GM23338 (cell line): ENCODE measurements at regions not wholly inside any gene's neighbourhood (a gene's known extent, or its start where the extent isn't known, plus 50 kb on each side); places are given as distances from the start of the nearest gene placed in this dataset.
A peak's percentile ranks its signal among the peaks of the same experiment; 100 is the strongest.
"Not testable (repeated sequence)": the region's sequence is repeated elsewhere in the genome, so short reads cannot be mapped to it uniquely, and the experiment has no call there.

Experiments
- ATAC-seq: fragments of 200-7000 bp; cut with Tn5 transposase; 3 replicates; pipeline ENCODE4 v1.9.1; 2020
- DNase-seq: peaks from one replicate; pipeline ENCODE4 v3.0.0-alpha.2; 2015; ENCODE audit warnings: low spot score
- H2AFZ ChIP-seq: fragments of 200-600 bp; sonication (generic); 2 replicates; pipeline ENCODE4 v1.8.0; 2016; ENCODE audit warnings: antibody characterized with exemption, mild to moderate bottlenecking, moderate library complexity
- H3F3A ChIP-seq: fragments of 200-600 bp; sonication (generic); replicated peaks from 2 replicates; pipeline ENCODE4 v1.8.0; 2017; ENCODE audit warnings: antibody characterized with exemption, mixed run types, low read depth
- H3K27ac ChIP-seq: fragments of 200-600 bp; sonication (generic); 2 replicates; pipeline ENCODE4 v1.6.1; 2016; ENCODE audit warnings: low read depth
- H3K27me3 ChIP-seq: fragments of 200-600 bp; sonication (generic); 2 replicates; pipeline ENCODE4 v1.8.0; 2016; ENCODE audit warnings: mild to moderate bottlenecking, mixed run types, moderate library complexity; ENCODE audit not compliant: insufficient read depth
- H3K36me3 ChIP-seq: fragments of 200-600 bp; sonication (generic); 2 replicates; pipeline ENCODE4 v1.8.0; 2016; ENCODE audit warnings: mild to moderate bottlenecking; ENCODE audit not compliant: insufficient read depth
- H3K4me1 ChIP-seq: fragments of 200-600 bp; sonication (generic); 2 replicates; pipeline ENCODE4 v1.8.0; 2016; ENCODE audit warnings: mild to moderate bottlenecking, moderate library complexity; ENCODE audit not compliant: insufficient read depth
- H3K4me2 ChIP-seq: fragments of 200-600 bp; sonication (generic); 2 replicates; pipeline ENCODE4 v1.7.1; 2017; ENCODE audit warnings: mixed run types
- H3K4me3 ChIP-seq: fragments of 200-600 bp; sonication (generic); 2 replicates; pipeline ENCODE4 v1.6.1; 2016; ENCODE audit warnings: mixed run types
- H3K79me2 ChIP-seq: fragments of 200-600 bp; sonication (generic); replicated peaks from 2 replicates; pipeline ENCODE4 v1.8.0; 2017; ENCODE audit warnings: mild to moderate bottlenecking; ENCODE audit not compliant: insufficient read depth
- H3K9me2 ChIP-seq: fragments of 200-600 bp; sonication (generic); 2 replicates; pipeline ENCODE4 v1.8.0; 2017; ENCODE audit not compliant: insufficient read depth
- H4K20me1 ChIP-seq: fragments of 200-600 bp; sonication (generic); replicated peaks from 2 replicates; pipeline ENCODE4 v1.8.0; 2017; ENCODE audit warnings: mild to moderate bottlenecking; ENCODE audit not compliant: insufficient read depth
- H3K27ac Mint-ChIP-seq: 2 replicates; pipeline ENCODE4 v1.8.0; 2020; ENCODE audit warnings: inconsistent platforms, mild to moderate bottlenecking, moderate library complexity, mixed read lengths
- H3K27me3 Mint-ChIP-seq: 3 replicates; pipeline ENCODE4 v1.8.0; 2022; ENCODE audit warnings: low read depth, mild to moderate bottlenecking, moderate library complexity, mixed read lengths, inconsistent platforms; ENCODE audit not compliant: insufficient read depth, poor library complexity
- H3K36me3 Mint-ChIP-seq: 3 replicates; pipeline ENCODE4 v1.8.0; 2021; ENCODE audit warnings: low read depth, mild to moderate bottlenecking, inconsistent platforms, moderate library complexity, mixed read lengths
- H3K4me1 Mint-ChIP-seq: 3 replicates; pipeline ENCODE4 v1.8.0; 2020; ENCODE audit warnings: mild to moderate bottlenecking, inconsistent platforms, mixed read lengths
- H3K4me3 Mint-ChIP-seq: 3 replicates; pipeline ENCODE4 v1.8.0; 2021; ENCODE audit warnings: moderate library complexity, mild to moderate bottlenecking, inconsistent platforms, mixed read lengths
- H3K9me3 Mint-ChIP-seq: 3 replicates; pipeline ENCODE4 v1.8.0; 2020; ENCODE audit warnings: moderate library complexity, mild to moderate bottlenecking, inconsistent platforms, mixed read lengths
- CREB1 ChIP-seq: fragments of 250-450 bp; sonication (Bioruptor Pico); IDR thresholded peaks from 2 replicates; pipeline ENCODE4 v1.5.0; 2020; ENCODE audit warnings: low read depth, mild to moderate bottlenecking, moderate library complexity
- NANOG ChIP-seq: IDR thresholded peaks from 2 replicates; pipeline ENCODE4 v1.6.1; 2016; ENCODE audit warnings: antibody characterized with exemption, borderline replicate concordance
- POLR2AphosphoS5 ChIP-seq: IDR thresholded peaks from 2 replicates; pipeline ENCODE4 v1.6.1; 2016; ENCODE audit warnings: antibody characterized with exemption, low read depth
- TF ChIP-seq, protein P1 (sequence below): fragments of 250-450 bp; sonication (Bioruptor Pico); IDR thresholded peaks from 2 replicates; pipeline ENCODE4 v1.5.0; 2020; ENCODE audit warnings: mild to moderate bottlenecking, moderate library complexity
- TF ChIP-seq, protein P2 (sequence below): IDR thresholded peaks from 2 replicates; pipeline ENCODE4 v1.6.1; 2016; ENCODE audit warnings: antibody characterized with exemption
- TF ChIP-seq, protein P3 (sequence below), 2 experiments: fragments of 200-600 bp in 1 of 2; sonication (generic) in 1 of 2; conservative IDR thresholded peaks; 2 replicates each; pipeline versions ENCODE4 v1.5.1 to v1.6.1; 2016 to 2017; ENCODE audit warnings: antibody characterized with exemption in 2 of 2, low read depth in 2 of 2, mild to moderate bottlenecking in 2 of 2, moderate library complexity in 1 of 2

DNA sequence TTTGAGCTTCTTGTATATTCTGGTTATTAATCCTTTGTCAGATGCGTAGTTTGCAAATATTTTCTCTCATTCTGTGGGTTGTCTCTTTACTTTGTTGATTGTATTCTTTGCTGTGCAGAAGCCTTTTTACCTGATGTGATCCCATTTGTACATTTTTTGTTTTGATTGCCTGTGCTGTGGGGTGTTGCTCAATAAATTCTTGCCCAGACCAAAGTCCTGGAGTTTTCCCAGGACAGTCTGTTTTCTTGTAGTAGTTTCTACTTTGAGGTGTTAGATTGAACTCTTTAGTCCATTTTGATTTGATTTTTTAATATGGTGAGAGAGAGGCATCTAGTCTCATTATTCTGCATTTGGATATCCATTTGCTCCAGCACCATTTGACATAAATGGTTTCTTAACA is 588.7 kb upstream of the MBL2 start:
- no peak overlapping the region for H3K4me3 Mint-ChIP-seq
- H3K27ac Mint-ChIP-seq: peak overlapping the region; percentile 40; the same call in 1 of the 2 replicates
- H3K4me2 ChIP-seq: no peak overlapping the region

DNA sequence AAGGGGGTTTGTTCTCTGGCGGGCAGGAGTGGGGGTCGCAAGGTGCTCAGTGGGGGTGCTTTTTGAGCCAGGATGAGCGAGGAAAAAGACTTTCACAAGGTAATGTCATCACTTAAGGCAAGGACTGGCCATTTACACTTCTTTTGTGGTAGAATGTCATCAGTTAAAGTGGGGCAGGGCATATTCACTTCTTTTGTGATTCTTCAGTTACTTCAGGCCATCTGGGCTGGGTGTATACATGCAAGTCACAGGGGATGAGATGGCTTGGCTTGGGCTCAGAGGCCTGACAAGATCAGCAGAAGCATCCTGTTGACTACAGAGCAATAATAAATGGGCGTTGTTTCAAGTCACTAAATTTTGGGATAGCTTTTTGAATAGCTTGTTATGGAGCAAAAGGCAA is 586.4 kb upstream of the MBL2 start:
- TF ChIP-seq POLR2AphosphoS5 (peak; percentile 24; the same call in 1 of the 2 replicates), NANOG (peak; percentile 98)
- TF ChIP-seq, protein P1, sequence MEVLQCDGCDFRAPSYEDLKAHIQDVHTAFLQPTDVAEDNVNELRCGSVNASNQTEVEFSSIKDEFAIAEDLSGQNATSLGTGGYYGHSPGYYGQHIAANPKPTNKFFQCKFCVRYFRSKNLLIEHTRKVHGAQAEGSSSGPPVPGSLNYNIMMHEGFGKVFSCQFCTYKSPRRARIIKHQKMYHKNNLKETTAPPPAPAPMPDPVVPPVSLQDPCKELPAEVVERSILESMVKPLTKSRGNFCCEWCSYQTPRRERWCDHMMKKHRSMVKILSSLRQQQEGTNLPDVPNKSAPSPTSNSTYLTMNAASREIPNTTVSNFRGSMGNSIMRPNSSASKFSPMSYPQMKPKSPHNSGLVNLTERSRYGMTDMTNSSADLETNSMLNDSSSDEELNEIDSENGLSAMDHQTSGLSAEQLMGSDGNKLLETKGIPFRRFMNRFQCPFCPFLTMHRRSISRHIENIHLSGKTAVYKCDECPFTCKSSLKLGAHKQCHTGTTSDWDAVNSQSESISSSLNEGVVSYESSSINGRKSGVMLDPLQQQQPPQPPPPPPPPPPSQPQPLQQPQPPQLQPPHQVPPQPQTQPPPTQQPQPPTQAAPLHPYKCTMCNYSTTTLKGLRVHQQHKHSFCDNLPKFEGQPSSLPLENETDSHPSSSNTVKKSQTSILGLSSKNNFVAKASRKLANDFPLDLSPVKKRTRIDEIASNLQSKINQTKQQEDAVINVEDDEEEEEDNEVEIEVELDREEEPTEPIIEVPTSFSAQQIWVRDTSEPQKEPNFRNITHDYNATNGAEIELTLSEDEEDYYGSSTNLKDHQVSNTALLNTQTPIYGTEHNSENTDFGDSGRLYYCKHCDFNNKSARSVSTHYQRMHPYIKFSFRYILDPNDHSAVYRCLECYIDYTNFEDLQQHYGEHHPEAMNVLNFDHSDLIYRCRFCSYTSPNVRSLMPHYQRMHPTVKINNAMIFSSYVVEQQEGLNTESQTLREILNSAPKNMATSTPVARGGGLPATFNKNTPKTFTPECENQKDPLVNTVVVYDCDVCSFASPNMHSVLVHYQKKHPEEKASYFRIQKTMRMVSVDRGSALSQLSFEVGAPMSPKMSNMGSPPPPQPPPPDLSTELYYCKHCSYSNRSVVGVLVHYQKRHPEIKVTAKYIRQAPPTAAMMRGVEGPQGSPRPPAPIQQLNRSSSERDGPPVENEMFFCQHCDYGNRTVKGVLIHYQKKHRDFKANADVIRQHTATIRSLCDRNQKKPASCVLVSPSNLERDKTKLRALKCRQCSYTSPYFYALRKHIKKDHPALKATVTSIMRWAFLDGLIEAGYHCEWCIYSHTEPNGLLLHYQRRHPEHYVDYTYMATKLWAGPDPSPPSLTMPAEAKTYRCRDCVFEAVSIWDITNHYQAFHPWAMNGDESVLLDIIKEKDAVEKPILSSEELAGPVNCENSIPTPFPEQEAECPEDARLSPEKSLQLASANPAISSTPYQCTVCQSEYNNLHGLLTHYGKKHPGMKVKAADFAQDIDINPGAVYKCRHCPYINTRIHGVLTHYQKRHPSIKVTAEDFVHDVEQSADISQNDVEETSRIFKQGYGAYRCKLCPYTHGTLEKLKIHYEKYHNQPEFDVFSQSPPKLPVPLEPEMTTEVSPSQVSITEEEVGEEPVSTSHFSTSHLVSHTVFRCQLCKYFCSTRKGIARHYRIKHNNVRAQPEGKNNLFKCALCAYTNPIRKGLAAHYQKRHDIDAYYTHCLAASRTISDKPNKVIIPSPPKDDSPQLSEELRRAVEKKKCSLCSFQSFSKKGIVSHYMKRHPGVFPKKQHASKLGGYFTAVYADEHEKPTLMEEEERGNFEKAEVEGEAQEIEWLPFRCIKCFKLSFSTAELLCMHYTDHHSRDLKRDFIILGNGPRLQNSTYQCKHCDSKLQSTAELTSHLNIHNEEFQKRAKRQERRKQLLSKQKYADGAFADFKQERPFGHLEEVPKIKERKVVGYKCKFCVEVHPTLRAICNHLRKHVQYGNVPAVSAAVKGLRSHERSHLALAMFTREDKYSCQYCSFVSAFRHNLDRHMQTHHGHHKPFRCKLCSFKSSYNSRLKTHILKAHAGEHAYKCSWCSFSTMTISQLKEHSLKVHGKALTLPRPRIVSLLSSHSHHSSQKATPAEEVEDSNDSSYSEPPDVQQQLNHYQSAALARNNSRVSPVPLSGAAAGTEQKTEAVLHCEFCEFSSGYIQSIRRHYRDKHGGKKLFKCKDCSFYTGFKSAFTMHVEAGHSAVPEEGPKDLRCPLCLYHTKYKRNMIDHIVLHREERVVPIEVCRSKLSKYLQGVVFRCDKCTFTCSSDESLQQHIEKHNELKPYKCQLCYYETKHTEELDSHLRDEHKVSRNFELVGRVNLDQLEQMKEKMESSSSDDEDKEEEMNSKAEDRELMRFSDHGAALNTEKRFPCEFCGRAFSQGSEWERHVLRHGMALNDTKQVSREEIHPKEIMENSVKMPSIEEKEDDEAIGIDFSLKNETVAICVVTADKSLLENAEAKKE (CRISPR knock-in tag): peak; percentile 83
- TF ChIP-seq, protein P2, sequence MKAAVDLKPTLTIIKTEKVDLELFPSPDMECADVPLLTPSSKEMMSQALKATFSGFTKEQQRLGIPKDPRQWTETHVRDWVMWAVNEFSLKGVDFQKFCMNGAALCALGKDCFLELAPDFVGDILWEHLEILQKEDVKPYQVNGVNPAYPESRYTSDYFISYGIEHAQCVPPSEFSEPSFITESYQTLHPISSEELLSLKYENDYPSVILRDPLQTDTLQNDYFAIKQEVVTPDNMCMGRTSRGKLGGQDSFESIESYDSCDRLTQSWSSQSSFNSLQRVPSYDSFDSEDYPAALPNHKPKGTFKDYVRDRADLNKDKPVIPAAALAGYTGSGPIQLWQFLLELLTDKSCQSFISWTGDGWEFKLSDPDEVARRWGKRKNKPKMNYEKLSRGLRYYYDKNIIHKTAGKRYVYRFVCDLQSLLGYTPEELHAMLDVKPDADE: 0 out of 2 replicates have a peak, but pooled peaks have one; percentile 46
- H3K79me2 ChIP-seq, H3K27me3 Mint-ChIP-seq, H3K4me3 ChIP-seq, H3K36me3 ChIP-seq, H2AFZ ChIP-seq, H3K4me3 Mint-ChIP-seq, H3F3A ChIP-seq, H4K20me1 ChIP-seq, H3K27me3 ChIP-seq, H3K9me2 ChIP-seq, H3K4me2 ChIP-seq: not testable (repeated sequence)
- DNase-seq (peak; percentile 64), ATAC-seq (peak; percentile 70)
- peak overlapping the region; percentile 97 for H3K27ac ChIP-seq
- Mint-ChIP-seq H3K4me1 (peaks cover 32% of the 10 kb centered on the region), H3K36me3 (peaks cover 48% of the 10 kb centered on the region), H3K27ac (peak overlapping the region; percentile 94), H3K9me3 (peaks cover 16% of the 10 kb centered on the region)
- peaks cover 17% of the 10 kb centered on the region for H3K4me1 ChIP-seq

More for the DNA sequence above, 588.7 kb upstream of the MBL2 start:
- no peak overlapping the region for H3K27ac ChIP-seq
- Mint-ChIP-seq H3K36me3 (peaks cover 36% of the 10 kb centered on the region), H3K27me3 (peaks cover 8% of the 10 kb centered on the region), H3K9me3 (peaks cover 16% of the 10 kb centered on the region), H3K4me1 (peaks cover 35% of the 10 kb centered on the region)
- no peak for DNase-seq
- H3F3A ChIP-seq: no peaks in the 10 kb centered on the region
- no peaks in the 10 kb centered on the region for H4K20me1 ChIP-seq
- H3K4me1 ChIP-seq: peaks cover 20% of the 10 kb centered on the region
- no peak overlapping the region for H2AFZ ChIP-seq
- no peaks in the 10 kb centered on the region for H3K36me3 ChIP-seq
- no peaks in the 10 kb centered on the region for H3K79me2 ChIP-seq
- H3K4me3 ChIP-seq: no peak overlapping the region
- no peaks in the 10 kb centered on the region for H3K27me3 ChIP-seq
- TF ChIP-seq CREB1 (CRISPR knock-in tag): no peak
- TF ChIP-seq, protein P3, sequence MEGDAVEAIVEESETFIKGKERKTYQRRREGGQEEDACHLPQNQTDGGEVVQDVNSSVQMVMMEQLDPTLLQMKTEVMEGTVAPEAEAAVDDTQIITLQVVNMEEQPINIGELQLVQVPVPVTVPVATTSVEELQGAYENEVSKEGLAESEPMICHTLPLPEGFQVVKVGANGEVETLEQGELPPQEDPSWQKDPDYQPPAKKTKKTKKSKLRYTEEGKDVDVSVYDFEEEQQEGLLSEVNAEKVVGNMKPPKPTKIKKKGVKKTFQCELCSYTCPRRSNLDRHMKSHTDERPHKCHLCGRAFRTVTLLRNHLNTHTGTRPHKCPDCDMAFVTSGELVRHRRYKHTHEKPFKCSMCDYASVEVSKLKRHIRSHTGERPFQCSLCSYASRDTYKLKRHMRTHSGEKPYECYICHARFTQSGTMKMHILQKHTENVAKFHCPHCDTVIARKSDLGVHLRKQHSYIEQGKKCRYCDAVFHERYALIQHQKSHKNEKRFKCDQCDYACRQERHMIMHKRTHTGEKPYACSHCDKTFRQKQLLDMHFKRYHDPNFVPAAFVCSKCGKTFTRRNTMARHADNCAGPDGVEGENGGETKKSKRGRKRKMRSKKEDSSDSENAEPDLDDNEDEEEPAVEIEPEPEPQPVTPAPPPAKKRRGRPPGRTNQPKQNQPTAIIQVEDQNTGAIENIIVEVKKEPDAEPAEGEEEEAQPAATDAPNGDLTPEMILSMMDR (conservative IDR thresholded peaks at IDR 0.05; ENCODE audit: low read depth in 2 of 2): no peak
- no peak for ATAC-seq
- no peaks in the 10 kb centered on the region for H3K9me2 ChIP-seq
